ENCODE measurements at regions not wholly inside any gene's neighbourhood (a gene's known extent, or its start where the extent isn't known, plus 50 kb on each side); places are given as distances from the start of the nearest gene placed in this dataset.

DNA sequence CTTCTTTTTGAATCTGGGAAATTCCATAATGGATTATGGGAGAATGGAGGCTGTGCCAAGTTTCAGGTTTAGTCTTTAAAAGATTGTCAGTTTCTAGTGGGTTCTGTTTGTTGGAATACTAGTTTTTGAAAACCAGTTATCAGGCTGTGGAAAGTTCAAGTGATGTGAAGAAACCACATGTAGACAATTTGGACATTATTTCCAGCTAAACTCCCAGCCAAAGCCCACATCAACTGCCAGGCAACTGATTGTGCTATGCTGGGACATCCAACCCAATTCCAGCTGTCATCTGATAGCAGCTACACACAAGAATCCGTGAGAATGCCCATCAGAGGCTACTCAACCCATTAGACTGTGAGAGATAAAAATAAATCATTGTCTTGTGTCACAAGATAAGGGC is 546.1 kb upstream of the ADAMTS5 start:
- POLR2A ChIA-PET = no interaction called here

GRCh38 chr21:27511233-27511632 is 544.3 kb upstream of the ADAMTS5 start:
- DNase-seq (ENCODE audit: low read depth, low spot score) = no peak
- ChIA-PET CTCF (no interaction called here), POLR2A (no interaction called here)
- no peak overlapping the region for H3K4me3 ChIP-seq (ENCODE audit: low read depth, low read length)
- no peak for TF ChIP-seq CTCF (IDR thresholded peaks at IDR 0.05; ENCODE audit: insufficient read depth, low read length, missing control alignments)

More for the DNA sequence above, 546.1 kb upstream of the ADAMTS5 start:
- TF ChIP-seq CTCF (IDR thresholded peaks at IDR 0.05; ENCODE audit: insufficient read depth, low read length, missing control alignments) = no peak
- no peak for DNase-seq (ENCODE audit: low read depth, low spot score)
- CTCF ChIA-PET = interaction anchor here (1.4 kb wide), 1 partner anchor 824 kb away, joined by 3 read pairs; no protein-coding TSS in a partner anchor
- no peak overlapping the region for H3K4me3 ChIP-seq (ENCODE audit: low read depth, low read length)

DNA sequence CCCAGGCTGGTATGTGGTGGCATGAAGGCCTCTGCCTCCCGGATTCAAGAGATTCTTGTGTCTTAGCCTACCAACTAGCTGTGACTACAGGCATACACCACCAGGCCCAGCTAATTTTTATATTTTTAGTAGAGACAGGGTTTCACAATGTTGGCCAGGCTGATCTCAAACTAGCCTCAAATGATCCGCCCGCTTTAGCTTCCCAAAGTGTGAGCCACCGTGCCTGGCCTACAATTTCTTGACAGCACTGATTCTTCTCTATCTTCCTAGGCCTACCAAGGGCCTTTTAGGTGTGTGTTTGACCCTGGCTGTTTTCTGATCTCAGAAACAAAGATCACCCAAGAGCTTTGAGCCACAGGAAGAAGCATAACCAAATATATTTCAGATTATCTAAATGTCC is 540.8 kb upstream of the ADAMTS5 start:
- POLR2A ChIA-PET = no interaction called here
- TF ChIP-seq CTCF (IDR thresholded peaks at IDR 0.05; ENCODE audit: insufficient read depth, low read length, missing control alignments) = no peak
- no peak for DNase-seq (ENCODE audit: low read depth, low spot score)
- CTCF ChIA-PET = interaction anchor here (0.7 kb wide), 1 partner anchor 526 kb away, joined by 3 read pairs; no protein-coding TSS in a partner anchor
- no peak overlapping the region for H3K4me3 ChIP-seq (ENCODE audit: low read depth, low read length)

DNA sequence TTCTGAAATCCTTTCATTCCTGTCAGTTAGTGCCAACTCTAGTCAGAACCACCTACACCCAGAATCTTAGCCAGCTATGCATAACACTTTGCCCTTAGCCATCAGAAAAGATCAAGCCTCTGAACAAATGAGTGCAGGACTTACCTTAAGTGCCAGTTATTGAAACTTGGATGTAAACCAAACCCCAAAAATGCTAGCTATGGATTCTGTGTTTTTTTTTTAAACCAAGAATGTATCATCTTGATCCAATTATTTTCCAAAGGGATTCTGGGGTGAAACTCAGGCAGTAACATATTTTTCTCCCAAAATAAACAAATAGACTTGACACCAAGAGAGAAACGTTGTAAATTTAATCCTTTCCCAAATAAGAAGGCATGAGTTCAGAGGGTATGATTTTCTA is 538.6 kb upstream of the ADAMTS5 start:
- POLR2A ChIA-PET = interaction anchor here (0.5 to 1.4 kb wide), 2 partner anchors 65 to 112 kb away, joined by 3 to 5 read pairs; no protein-coding TSS in a partner anchor
- H3K4me3 ChIP-seq (ENCODE audit: low read depth, low read length) = no peak overlapping the region
- no peak for TF ChIP-seq CTCF (IDR thresholded peaks at IDR 0.05; ENCODE audit: insufficient read depth, low read length, missing control alignments)
- DNase-seq (ENCODE audit: low read depth, low spot score) = peak; percentile 58
- CTCF ChIA-PET = interaction anchor here (1.0 kb wide), 1 partner anchor 624 kb away, joined by 3 read pairs; no protein-coding TSS in a partner anchor

DNA sequence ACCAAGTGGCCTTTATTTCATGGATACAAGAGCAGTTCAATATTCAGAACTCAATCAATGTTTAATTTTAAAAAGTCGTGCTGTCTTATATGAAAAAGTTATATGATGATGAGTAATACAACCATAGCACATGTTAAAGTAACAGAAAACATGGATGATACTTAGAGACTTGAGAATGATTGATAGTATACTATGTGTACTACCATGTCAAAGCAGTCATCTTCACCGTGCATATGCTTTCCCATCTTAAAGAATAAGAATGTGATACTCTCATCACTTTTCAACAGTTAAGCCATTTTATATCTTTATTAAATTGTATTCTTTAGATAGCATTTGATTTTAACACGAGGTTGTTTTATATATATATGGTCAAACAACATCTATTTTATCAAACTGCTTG is 535.9 kb upstream of the ADAMTS5 start:
- CTCF ChIA-PET = no interaction called here
- POLR2A ChIA-PET = no interaction called here
- DNase-seq (ENCODE audit: low read depth, low spot score) = no peak
- no peak overlapping the region for H3K4me3 ChIP-seq (ENCODE audit: low read depth, low read length)
- no peak for TF ChIP-seq CTCF (IDR thresholded peaks at IDR 0.05; ENCODE audit: insufficient read depth, low read length, missing control alignments)

GRCh38 chr21:27498025-27498424 is 531.1 kb upstream of the ADAMTS5 start:
- no peak overlapping the region for H3K4me3 ChIP-seq (ENCODE audit: low read depth, low read length)
- CTCF ChIA-PET = interaction anchor here (1.3 kb wide), 1 partner anchor 11 kb away, joined by 3 read pairs; no protein-coding TSS in a partner anchor
- DNase-seq (ENCODE audit: low read depth, low spot score) = no peak
- TF ChIP-seq CTCF (IDR thresholded peaks at IDR 0.05; ENCODE audit: insufficient read depth, low read length, missing control alignments) = no peak
- POLR2A ChIA-PET = no interaction called here

All from AG04449 (cell line).